H1 (cell line): ENCODE measurements at regions not wholly inside any gene's neighbourhood (a gene's known extent, or its start where the extent isn't known, plus 50 kb on each side); places are given as distances from the start of the nearest gene placed in this dataset.

Source experiments
- CREB1 ChIP-seq: IDR thresholded peaks from 2 replicates; pipeline ENCODE4 v1.6.1; 2012; ENCODE audit warnings: inconsistent platforms
- EZH2 ChIP-seq: fragments of 200-600 bp; sonication (generic); IDR thresholded peaks from 2 replicates; pipeline ENCODE4 v1.7.1; 2012; ENCODE audit warnings: low read depth, mild to moderate bottlenecking, moderate library complexity, low read length, inconsistent platforms; ENCODE audit not compliant: severe bottlenecking
- FOSL1 ChIP-seq: IDR thresholded peaks from 2 replicates; pipeline ENCODE4 v1.6.1; 2011; ENCODE audit warnings: mild to moderate bottlenecking, low read depth, low read length, moderate library complexity; ENCODE audit not compliant: insufficient read depth
- GABPA ChIP-seq: IDR thresholded peaks from 2 replicates; pipeline ENCODE4 v1.6.1; 2011; ENCODE audit warnings: mild to moderate bottlenecking, low read length, moderate library complexity, borderline replicate concordance; ENCODE audit not compliant: insufficient read depth
- POLR2A ChIP-seq, 2 experiments: IDR thresholded peaks; 1 replicate in 1 of 2; 2 replicates in 1 of 2; pipeline ENCODE4 v1.6.1; 2011; ENCODE audit warnings: low read depth in 2 of 2, low read length in 2 of 2, mild to moderate bottlenecking in 2 of 2; ENCODE audit errors: control extremely low read depth in 1 of 2
- RFX5 ChIP-seq: IDR thresholded peaks from 2 replicates; pipeline ENCODE4 v1.6.1; 2011; ENCODE audit warnings: low read depth, low read length, improper control_type of control experiment, borderline replicate concordance
- SAP30 ChIP-seq: fragments of 300-600 bp; sonication (generic); IDR thresholded peaks from 2 replicates; pipeline ENCODE4 v1.7.1; 2012; ENCODE audit warnings: low read length, moderate library complexity, mild to moderate bottlenecking, inconsistent platforms; ENCODE audit not compliant: insufficient read depth, insufficient replicate concordance
- TF ChIP-seq, protein P1 (sequence below): IDR thresholded peaks from 2 replicates; pipeline ENCODE4 v1.6.1; 2011; ENCODE audit warnings: low read length, improper control_type of control experiment
- TF ChIP-seq, protein P2 (sequence below): IDR thresholded peaks from 2 replicates; pipeline ENCODE4 v1.6.1; 2012; ENCODE audit warnings: inconsistent platforms
- TF ChIP-seq, protein P3 (sequence below), 3 experiments: IDR thresholded peaks; 1 replicate in 2 of 3; 2 replicates in 1 of 3; pipeline versions ENCODE4 v1.5.1 to v1.6.1; 2011; ENCODE audit warnings: low read length in 3 of 3, mild to moderate bottlenecking in 3 of 3, inconsistent platforms in 2 of 3, low read depth in 1 of 3, moderate library complexity in 1 of 3; ENCODE audit not compliant: insufficient read depth in 1 of 3; ENCODE audit errors: control extremely low read depth in 1 of 3

DNA sequence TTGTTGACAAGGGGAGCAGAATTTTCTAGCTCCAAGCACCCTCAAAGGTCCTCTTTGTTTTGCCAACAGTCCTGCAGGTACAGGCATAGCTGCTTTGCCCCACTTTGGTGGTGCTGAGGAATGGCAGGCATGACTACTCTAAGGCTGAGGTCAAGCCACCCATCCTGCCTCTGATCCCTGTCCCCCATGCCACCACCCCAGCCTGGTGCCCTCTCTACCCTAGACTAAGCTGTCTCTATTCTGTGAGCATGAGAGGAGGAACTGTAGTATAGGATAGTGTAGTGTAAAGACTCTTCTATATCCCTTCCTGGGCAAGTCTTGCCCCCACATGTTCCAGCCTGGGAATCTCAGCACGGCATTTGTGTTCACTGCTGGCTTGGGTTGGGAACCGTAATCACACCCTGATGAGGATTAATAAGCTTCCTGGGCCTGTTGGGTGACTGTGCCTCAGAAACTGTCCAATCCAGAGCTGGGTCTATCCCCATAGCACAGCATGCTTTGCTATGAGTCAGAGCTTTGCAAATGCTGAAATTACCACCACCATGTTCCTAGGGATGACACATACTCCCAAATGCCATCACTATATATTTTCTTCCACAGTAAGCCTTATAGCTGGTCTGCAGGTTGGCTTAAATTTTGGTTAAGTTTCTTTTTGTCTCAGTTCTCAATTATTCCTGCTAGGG is 105.7 kb upstream of the PPP2R5A start:
- TF ChIP-seq RFX5 (no peak), EZH2 (no peak), GABPA (no peak), FOSL1 (no peak), SAP30 (no peak), POLR2A (IDR thresholded peaks at IDR 0.05; ENCODE audit: control extremely low read depth in 1 of 2, low read depth in 2 of 2, low read length in 2 of 2) (no peak), CREB1 (no peak)
- TF ChIP-seq, protein P1, sequence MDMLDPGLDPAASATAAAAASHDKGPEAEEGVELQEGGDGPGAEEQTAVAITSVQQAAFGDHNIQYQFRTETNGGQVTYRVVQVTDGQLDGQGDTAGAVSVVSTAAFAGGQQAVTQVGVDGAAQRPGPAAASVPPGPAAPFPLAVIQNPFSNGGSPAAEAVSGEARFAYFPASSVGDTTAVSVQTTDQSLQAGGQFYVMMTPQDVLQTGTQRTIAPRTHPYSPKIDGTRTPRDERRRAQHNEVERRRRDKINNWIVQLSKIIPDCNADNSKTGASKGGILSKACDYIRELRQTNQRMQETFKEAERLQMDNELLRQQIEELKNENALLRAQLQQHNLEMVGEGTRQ: no peak
- TF ChIP-seq, protein P2, sequence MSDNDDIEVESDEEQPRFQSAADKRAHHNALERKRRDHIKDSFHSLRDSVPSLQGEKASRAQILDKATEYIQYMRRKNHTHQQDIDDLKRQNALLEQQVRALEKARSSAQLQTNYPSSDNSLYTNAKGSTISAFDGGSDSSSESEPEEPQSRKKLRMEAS: no peak
- TF ChIP-seq, protein P3, sequence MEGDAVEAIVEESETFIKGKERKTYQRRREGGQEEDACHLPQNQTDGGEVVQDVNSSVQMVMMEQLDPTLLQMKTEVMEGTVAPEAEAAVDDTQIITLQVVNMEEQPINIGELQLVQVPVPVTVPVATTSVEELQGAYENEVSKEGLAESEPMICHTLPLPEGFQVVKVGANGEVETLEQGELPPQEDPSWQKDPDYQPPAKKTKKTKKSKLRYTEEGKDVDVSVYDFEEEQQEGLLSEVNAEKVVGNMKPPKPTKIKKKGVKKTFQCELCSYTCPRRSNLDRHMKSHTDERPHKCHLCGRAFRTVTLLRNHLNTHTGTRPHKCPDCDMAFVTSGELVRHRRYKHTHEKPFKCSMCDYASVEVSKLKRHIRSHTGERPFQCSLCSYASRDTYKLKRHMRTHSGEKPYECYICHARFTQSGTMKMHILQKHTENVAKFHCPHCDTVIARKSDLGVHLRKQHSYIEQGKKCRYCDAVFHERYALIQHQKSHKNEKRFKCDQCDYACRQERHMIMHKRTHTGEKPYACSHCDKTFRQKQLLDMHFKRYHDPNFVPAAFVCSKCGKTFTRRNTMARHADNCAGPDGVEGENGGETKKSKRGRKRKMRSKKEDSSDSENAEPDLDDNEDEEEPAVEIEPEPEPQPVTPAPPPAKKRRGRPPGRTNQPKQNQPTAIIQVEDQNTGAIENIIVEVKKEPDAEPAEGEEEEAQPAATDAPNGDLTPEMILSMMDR (IDR thresholded peaks at IDR 0.05; ENCODE audit: control extremely low read depth in 1 of 3, insufficient read depth in 1 of 3, low read depth in 1 of 3, low read length in 3 of 3): no peak
